ENCODE measurements at regions not wholly inside any gene's neighbourhood (a gene's known extent, or its start where the extent isn't known, plus 50 kb on each side); places are given as distances from the start of the nearest gene placed in this dataset.

DNA sequence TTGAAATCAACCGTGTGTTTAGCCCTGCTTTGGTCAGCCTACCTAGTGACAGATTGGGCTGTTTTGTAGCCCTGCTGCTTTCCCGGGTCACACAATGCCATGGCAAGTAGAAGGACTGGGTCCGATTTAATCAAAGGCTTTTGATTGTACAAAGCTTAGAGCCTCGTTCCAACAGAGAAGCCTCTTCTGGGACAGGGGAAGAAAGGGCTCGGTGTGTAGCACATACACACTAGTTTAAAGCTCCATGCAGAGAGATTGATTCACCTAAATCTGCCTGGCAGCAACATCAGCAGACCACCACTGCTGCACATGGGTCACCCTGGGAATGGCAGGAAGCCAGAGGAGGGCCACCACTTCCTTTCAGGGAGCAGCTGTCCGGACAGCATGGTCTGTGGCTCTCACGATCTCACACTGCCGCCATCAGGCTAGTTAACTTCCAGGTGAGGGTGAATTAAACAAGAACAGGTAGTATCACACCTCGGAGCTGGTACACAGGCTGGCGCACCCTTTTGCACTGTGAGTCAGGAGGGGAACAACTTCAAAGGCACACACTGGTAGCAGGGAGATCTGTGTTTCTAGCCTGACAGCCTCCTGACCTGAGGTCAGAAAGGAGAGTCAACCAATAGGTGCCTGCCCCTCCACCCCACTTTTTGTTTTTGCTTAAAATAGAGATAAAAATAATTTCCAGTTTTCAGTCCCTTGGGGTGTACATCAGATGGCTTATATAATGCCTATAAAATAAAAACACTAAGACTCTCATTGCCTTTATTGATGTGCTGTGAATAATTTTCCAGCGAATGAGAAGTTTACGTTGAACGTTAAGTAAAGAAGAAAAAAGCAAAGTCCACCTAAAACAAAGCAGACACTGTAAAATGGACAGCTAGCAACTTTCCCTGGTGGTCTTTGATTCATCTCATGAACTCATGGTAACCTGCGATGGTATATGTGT lies 108.5 kb downstream of the CDCA7 start:
- TF ChIP-seq, protein P1, sequence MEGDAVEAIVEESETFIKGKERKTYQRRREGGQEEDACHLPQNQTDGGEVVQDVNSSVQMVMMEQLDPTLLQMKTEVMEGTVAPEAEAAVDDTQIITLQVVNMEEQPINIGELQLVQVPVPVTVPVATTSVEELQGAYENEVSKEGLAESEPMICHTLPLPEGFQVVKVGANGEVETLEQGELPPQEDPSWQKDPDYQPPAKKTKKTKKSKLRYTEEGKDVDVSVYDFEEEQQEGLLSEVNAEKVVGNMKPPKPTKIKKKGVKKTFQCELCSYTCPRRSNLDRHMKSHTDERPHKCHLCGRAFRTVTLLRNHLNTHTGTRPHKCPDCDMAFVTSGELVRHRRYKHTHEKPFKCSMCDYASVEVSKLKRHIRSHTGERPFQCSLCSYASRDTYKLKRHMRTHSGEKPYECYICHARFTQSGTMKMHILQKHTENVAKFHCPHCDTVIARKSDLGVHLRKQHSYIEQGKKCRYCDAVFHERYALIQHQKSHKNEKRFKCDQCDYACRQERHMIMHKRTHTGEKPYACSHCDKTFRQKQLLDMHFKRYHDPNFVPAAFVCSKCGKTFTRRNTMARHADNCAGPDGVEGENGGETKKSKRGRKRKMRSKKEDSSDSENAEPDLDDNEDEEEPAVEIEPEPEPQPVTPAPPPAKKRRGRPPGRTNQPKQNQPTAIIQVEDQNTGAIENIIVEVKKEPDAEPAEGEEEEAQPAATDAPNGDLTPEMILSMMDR (IDR thresholded peaks at IDR 0.05; ENCODE audit: low read depth, low read length, poor library complexity, severe bottlenecking) = no peak
- TF ChIP-seq EZH2phosphoT487 (IDR thresholded peaks at IDR 0.05; ENCODE audit: borderline replicate concordance, low read length) = no peak
